Glomerular endothelial cell (primary cell): ENCODE measurements at regions not wholly inside any gene's neighbourhood (a gene's known extent, or its start where the extent isn't known, plus 50 kb on each side); places are given as distances from the start of the nearest gene placed in this dataset.

Experiments used
- DNase-seq: peaks from one replicate; pipeline ENCODE4 v3.0.0-alpha.2; 2011; ENCODE audit warnings: low read depth, low spot score; ENCODE audit errors: extremely low read depth

DNA sequence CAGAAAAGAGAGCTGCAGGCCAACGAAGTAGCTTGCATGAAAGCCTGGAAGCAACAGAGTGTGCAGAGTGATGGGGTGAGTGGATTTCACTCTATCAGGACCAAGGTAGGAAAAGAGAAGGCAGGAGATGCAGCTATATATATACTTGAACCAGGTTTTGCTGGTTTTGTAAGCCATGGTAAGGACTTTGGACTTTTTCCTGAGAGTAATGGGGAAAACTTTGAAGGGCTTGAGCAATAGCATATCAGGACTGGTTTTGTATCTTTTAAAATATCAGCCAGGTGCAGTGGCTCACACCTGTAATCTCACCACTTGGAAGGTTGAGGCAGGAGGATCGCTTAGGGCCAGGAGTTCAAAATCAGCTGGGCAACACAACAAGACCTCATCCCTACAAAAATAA is 120.6 kb upstream of the NRP1 start:
- no peak for DNase-seq

DNA sequence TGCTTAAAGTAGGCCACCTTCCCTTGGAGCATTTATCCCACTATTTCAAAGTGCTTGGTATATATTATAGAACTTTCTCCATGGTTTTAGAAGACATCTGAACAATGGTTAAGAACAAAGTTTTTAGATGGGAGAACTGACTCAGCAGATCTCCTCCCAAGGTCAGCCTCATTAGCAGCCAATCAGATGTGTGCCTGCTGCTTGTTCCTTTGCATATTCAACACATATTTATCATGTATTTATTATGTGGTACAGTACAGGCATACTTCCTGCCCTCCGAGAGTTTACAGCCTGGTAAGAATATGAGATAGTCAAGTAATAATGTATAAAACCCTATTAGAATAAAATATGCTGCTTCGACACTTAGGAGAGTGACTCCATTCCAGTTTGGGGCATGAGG is 120.1 kb upstream of the NRP1 start:
- no peak for DNase-seq

- DNase-seq: no peak
These were observed 118.9 kb upstream of the NRP1 start for GRCh38 chr10:33453081-33454025.

GRCh38 chr10:33448421-33449140 is 114.1 kb upstream of the NRP1 start:
- no peak for DNase-seq

- DNase-seq: no peak
These were observed 107.1 kb upstream of the NRP1 start for GRCh38 chr10:33441561-33441960.

- no peak for DNase-seq
These were observed 100.5 kb upstream of the NRP1 start for GRCh38 chr10:33434933-33435332.

- DNase-seq: no peak
These were observed 94.2 kb upstream of the NRP1 start for GRCh38 chr10:33428682-33429081.

DNA sequence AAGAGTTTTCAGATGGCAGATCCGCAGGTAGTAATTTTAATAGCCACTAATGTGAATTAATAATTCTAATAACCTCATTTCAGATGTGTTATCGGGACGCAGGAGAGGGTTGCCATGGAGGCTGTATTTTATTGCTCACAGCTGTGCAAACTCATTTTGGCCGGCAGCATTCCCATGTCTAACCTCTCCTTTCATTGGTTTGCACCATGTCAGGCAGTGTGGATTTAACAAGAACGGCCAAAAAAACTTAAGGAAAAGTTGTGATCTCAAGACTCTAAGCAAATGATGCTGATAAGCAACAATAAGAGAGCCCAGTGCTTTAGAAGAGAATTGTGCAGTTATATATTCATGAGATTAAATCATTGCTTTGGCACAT is 88.7 kb upstream of the NRP1 start:
- DNase-seq: no peak

DNA sequence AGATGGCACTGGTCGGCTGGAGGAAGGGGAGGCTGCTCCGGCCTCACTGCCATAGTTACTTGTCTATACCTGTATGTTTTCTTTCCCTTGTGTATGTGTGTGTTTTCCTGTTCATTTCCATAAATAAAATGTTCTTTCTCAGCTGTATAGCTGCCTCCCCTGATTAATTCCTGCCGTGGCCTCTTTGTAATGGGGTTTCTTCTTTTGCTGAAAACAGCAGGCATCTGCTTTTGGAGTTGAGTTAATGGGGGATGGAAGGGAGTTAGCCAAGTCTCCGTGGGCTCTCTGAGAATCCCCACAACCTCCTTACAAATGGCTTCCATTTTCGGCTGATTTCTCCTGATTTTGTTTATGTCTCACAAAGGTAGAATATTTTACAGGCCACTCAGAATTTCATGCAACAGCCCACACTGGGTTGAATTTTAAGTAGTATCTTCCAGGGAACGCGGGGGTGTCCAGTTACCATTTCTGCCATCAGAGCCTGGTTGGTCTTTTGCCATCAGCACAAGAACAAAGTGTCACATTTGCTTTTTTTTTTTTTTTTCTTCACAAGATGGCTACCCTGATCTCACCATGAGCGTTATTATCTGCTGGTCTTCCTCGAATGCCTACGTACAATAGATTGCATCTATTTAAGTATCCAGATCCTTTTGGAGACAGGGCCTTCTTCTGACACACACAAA is 88.1 kb upstream of the NRP1 start:
- no peak for DNase-seq

DNA sequence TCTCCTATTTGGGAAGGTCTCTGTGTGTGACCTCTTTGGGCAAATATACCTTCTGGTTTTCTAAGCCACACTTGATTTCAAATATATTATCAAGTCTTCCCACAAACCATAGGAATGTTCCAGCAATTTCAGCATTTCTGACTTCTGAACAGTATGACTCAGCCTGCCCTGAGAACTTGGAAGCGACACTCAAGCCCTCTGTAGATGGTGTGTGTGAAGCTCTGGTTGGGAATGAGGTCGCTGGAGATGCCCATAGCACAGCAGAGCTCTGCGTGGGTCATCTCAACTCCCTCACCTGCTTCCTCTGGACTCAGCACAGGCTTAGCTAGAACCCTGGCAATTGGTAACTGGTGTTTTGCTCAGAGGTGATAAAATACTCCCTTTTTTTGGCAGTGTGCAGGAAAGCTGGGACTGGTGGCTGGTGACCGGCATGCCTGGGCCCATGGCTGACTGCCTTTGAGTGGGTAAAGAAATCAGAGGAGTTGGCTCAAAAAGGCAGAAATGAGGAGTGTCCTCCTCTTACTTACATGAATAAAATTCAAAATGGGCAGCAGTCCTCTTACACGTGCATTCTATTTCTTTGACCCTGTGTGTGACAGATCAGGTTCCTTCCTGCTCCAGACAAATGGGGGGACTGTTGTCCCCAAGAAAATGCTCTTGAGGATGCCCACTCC is 87.5 kb upstream of the NRP1 start:
- no peak for DNase-seq

DNA sequence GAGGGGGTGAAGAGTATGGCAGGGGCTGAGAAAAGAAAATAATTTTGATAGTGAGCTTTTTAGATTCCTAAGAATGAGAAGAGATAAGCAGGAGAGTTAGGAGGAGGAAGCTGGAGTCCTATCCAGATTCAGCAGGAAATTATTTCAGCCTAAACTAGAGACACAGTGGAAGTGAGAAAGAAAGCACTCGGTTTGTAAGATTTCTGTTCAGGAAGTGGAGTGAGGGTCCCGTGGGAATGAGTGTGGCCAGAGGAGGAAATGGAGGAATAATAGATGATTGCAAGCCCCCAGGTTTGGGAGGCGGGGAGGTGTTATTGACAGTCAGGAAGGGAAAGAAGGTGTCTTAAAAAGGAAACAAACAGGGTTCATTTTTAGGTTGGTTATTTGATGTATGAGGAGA is 84.8 kb upstream of the NRP1 start:
- no peak for DNase-seq

DNA sequence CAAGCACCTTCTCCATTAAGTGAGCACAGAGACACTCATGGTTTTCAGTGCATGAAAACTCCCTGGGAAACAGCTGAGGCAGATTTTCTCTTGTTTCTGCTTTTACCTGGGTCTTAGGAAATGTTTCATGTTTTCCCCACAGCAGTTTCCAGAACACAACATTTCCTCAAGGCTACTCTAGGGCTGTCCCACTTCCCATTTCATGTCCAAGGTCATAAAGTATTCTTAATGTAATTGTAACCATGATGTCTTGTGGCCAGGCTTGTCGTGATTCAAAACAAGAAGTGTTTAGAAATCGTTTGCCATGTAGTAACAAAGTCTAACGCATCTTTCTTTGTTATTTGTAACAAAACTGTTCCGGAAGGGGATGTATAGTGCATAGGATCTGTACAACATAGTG is 83.8 kb upstream of the NRP1 start:
- DNase-seq: no peak

GRCh38 chr10:33416691-33417090 is 82.2 kb upstream of the NRP1 start:
- no peak for DNase-seq

GRCh38 chr10:33416209-33416608 is 81.7 kb upstream of the NRP1 start:
- no peak for DNase-seq

DNA sequence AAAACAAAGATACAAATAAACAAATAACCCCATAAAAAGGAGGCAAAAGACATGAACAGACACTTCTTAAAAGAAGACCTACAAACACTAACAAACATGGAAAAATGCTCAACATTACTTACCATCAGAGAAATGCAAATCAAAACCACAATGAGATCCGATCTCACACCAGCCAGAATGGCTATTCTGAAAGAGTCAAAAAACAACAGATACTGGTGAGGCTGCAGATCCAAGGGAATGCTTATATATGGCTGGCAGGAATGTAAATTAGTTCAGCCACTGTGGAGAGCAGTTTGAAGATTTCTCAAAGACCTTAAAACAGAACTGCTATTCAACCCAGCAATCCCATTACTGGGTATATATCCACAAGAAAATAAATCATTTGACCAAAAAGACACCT is 80.4 kb upstream of the NRP1 start:
- DNase-seq: no peak

- no peak for DNase-seq
These were observed 78.3 kb upstream of the NRP1 start for GRCh38 chr10:33412653-33413361.

DNA sequence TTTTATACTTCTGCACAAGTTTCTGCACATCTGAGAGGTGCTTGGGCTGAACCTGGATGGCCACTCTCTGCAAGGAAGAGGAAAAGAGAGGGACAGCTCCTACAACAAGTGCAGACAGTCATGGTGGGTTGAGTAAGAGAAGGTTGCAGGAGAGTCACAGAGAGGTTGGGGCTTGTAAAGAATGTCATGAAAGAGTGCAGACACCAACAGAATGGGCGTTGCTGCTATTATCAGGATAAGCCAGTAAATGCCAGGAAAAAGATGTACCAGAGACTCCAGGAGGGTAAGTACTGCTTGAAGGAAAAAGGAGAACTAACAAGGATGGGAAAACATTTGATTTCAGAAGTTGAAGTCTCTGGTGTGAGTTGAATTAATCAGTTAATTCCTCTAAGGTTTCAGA is 77.8 kb upstream of the NRP1 start:
- DNase-seq: no peak

DNA sequence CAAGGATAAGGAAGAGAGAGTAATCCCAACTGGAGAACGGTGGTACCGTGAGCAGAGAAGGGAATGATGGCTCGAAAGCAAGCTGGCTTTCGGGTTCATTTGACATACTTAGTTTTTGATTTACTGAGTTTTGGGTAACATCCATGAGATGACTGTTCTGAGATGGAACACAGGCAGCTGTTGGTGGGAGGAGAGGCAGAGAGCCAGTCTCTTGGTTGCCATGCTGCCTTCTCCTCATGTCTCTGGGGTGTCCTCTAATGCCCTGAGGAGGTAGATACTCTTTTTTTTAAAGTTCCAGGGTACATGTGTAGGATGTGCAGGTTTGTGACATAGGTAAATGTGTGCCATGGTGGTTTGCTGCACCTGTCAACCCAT is 76.4 kb upstream of the NRP1 start:
- no peak for DNase-seq

GRCh38 chr10:33410096-33410859 is 75.8 kb upstream of the NRP1 start:
- no peak for DNase-seq

DNA sequence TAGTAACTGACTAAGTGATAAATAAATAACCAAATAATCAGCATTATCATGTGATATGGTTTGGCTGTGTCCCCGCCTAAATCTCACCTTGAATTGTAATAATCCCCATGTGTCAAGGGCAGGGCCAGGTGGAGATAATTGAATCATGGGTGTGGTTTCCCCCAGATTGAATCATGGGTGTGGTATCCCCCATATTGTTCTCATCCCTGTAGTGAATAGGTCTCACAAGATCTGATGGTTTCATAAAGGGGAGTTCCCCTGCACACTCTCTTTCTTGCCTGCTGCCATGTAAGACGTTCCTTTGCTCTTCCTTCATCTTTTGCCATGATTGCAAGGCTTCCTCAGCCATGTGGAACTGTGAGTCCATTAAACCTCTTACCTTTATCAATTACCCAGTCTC is 72.1 kb upstream of the NRP1 start:
- no peak for DNase-seq
